SK-N-SH (cell line): ENCODE measurements at regions not wholly inside any gene's neighbourhood (a gene's known extent, or its start where the extent isn't known, plus 50 kb on each side); places are given as distances from the start of the nearest gene placed in this dataset.

Experiments used
- CTCF ChIA-PET: fragments of 300-600, 350-600 bp; formaldehyde crosslinking; extraction: SDS; loops from one replicate; lab custom pipeline; 2021; lab: Yijun Ruan, JAX
- POLR2A ChIA-PET: fragments of 350-600 bp; sonication (Branson Sonifier 250); formaldehyde crosslinking; extraction: SDS; loops from one replicate; lab custom pipeline; 2020; ENCODE audit warnings: antibody characterized with exemption, inconsistent platforms; lab: Yijun Ruan, JAX
- DNase-seq: peaks from one replicate; pipeline ENCODE4 v3.0.0; 2012
- H2AFZ ChIP-seq: fragments of 200-600 bp; sonication (generic); 2 replicates; pipeline ENCODE4 v1.8.1; 2016; ENCODE audit warnings: antibody characterized with exemption, mild to moderate bottlenecking, low read depth
- H3F3A ChIP-seq: fragments of 200-600 bp; sonication (generic); replicated peaks from 2 replicates; pipeline ENCODE3; 2016; ENCODE audit warnings: antibody characterized with exemption, mild to moderate bottlenecking; ENCODE audit not compliant: insufficient read depth
- H3K27ac ChIP-seq, 2 experiments: fragments of 200-500 bp in 1 of 2; fragments of 200-600 bp in 1 of 2; sonication (Bioruptor generic) in 1 of 2; sonication (generic), shearing (Covaris generic) in 1 of 2; 2 replicates each; pipeline versions ENCODE4 v1.5.1 to v1.6.1; 2014 to 2016; ENCODE audit warnings: low read depth in 2 of 2, inconsistent platforms in 1 of 2, low read length in 1 of 2, mild to moderate bottlenecking in 1 of 2, mixed read lengths in 1 of 2
- H3K27me3 ChIP-seq: fragments of 200-600 bp; sonication (generic), shearing (Covaris generic); 2 replicates; pipeline ENCODE4 v1.6.1; 2016; ENCODE audit warnings: mixed run types; ENCODE audit not compliant: insufficient read depth
- H3K36me3 ChIP-seq, 2 experiments: fragments of 200-500 bp in 1 of 2; fragments of 200-600 bp in 1 of 2; sonication (Bioruptor generic) in 1 of 2; sonication (generic) in 1 of 2; replicated peaks in 1 of 2; 2 replicates each; pipeline versions ENCODE3 to v1.5.1; 2014 to 2016; ENCODE audit warnings: low read length in 1 of 2, mild to moderate bottlenecking in 1 of 2; ENCODE audit not compliant: insufficient read depth in 2 of 2, control insufficient read depth in 1 of 2
- H3K4me1 ChIP-seq, 2 experiments: fragments of 200-500 bp in 1 of 2; fragments of 200-600 bp in 1 of 2; sonication (Bioruptor generic) in 1 of 2; sonication (generic), shearing (Covaris generic) in 1 of 2; 2 replicates each; pipeline versions ENCODE4 v1.5.1 to v1.6.1; 2014 to 2016; ENCODE audit warnings: low read depth in 1 of 2, low read length in 1 of 2, mixed run types in 1 of 2; ENCODE audit not compliant: insufficient read depth in 2 of 2, control insufficient read depth in 1 of 2
- H3K4me2 ChIP-seq: fragments of 200-600 bp; sonication (generic), shearing (Covaris generic); 2 replicates; pipeline ENCODE4 v1.6.1; 2017; ENCODE audit warnings: mixed run types
- H3K4me3 ChIP-seq, 2 experiments: fragments of 200-500 bp in 1 of 2; fragments of 200-600 bp in 1 of 2; sonication (Bioruptor generic) in 1 of 2; sonication (generic), shearing (Covaris generic) in 1 of 2; 2 replicates each; pipeline versions ENCODE4 v1.5.1 to v1.8.1; 2014 to 2016; ENCODE audit warnings: low read depth in 2 of 2, inconsistent platforms in 1 of 2, low read length in 1 of 2, mild to moderate bottlenecking in 1 of 2, mixed read lengths in 1 of 2, moderate library complexity in 1 of 2
- H3K79me2 ChIP-seq: fragments of 200-600 bp; sonication (generic); 2 replicates; pipeline ENCODE4 v1.8.1; 2017; ENCODE audit warnings: mild to moderate bottlenecking; ENCODE audit not compliant: insufficient read depth
- H3K9ac ChIP-seq: fragments of 200-600 bp; sonication (generic); 2 replicates; pipeline ENCODE4 v1.6.1; 2017; ENCODE audit warnings: mixed run types
- H3K9me2 ChIP-seq: fragments of 200-600 bp; sonication (generic); 2 replicates; pipeline ENCODE4 v1.6.1; 2017; ENCODE audit warnings: mixed run types
- H3K9me3 ChIP-seq: fragments of 200-600 bp; sonication (generic); 2 replicates; pipeline ENCODE4 v1.6.1; 2017; ENCODE audit warnings: mixed run types, mild to moderate bottlenecking, moderate library complexity
- H4K20me1 ChIP-seq: fragments of 200-600 bp; sonication (generic); 2 replicates; pipeline ENCODE4 v1.6.1; 2017; ENCODE audit warnings: mild to moderate bottlenecking, mixed run types; ENCODE audit not compliant: insufficient read depth
- EZH2phosphoT487 ChIP-seq: fragments of 200-600 bp; sonication (generic); IDR thresholded peaks from 2 replicates; pipeline ENCODE4 v1.6.1; 2017; ENCODE audit warnings: low read depth, mixed run types, mild to moderate bottlenecking, antibody characterized with exemption, moderate library complexity, borderline replicate concordance
- FOXM1 ChIP-seq: IDR thresholded peaks from 2 replicates; pipeline ENCODE4 v1.4.0; 2012; ENCODE audit warnings: low read depth, mild to moderate bottlenecking
- JUND ChIP-seq: IDR thresholded peaks from 2 replicates; pipeline ENCODE4 v1.4.0; 2012
- MEF2A ChIP-seq: IDR thresholded peaks from 2 replicates; pipeline ENCODE4 v1.4.0; 2012; ENCODE audit warnings: low read depth, borderline replicate concordance
- MXI1 ChIP-seq: IDR thresholded peaks from 2 replicates; pipeline ENCODE4 v1.6.1; 2012; ENCODE audit warnings: mild to moderate bottlenecking, low read depth, low read length, improper control_type of control experiment
- PBX3 ChIP-seq: IDR thresholded peaks from 2 replicates; pipeline ENCODE4; 2012
- POLR2AphosphoS5 ChIP-seq: IDR thresholded peaks from 2 replicates; pipeline ENCODE4 v1.6.1; 2012; ENCODE audit warnings: low read depth, low read length
- RXRA ChIP-seq: IDR thresholded peaks from 2 replicates; pipeline ENCODE4 v1.4.0; 2012; ENCODE audit warnings: low read depth, mild to moderate bottlenecking, borderline replicate concordance
- SIN3A ChIP-seq: IDR thresholded peaks from 2 replicates; pipeline ENCODE4 v1.6.1; 2012; ENCODE audit warnings: low read depth, mild to moderate bottlenecking, low read length, moderate library complexity, borderline replicate concordance
- TAF1 ChIP-seq: IDR thresholded peaks from 2 replicates; pipeline ENCODE4 v1.6.1; 2012; ENCODE audit warnings: low read depth, mild to moderate bottlenecking, low read length, moderate library complexity, borderline replicate concordance
- TCF12 ChIP-seq: IDR thresholded peaks from 2 replicates; pipeline ENCODE4 v1.4.0; 2012
- TEAD4 ChIP-seq: IDR thresholded peaks from 2 replicates; pipeline ENCODE4 v1.4.0; 2012; ENCODE audit warnings: mild to moderate bottlenecking, borderline replicate concordance; ENCODE audit not compliant: insufficient read depth
- WGBS: methylation state at CpG from one replicate; pipeline ENCODE4 v1.1.6; 2017; ENCODE audit warnings: low lambda C conversion rate; 5-methylcytosine and 5-hydroxymethylcytosine counted together
- TF ChIP-seq, protein P1 (sequence below): fragments of 150-350 bp; IDR thresholded peaks from 2 replicates; pipeline ENCODE4 v1.6.1; 2016; ENCODE audit warnings: mild to moderate bottlenecking, low read depth, low read length
- TF ChIP-seq, protein P2 (sequence below): IDR thresholded peaks from 2 replicates; pipeline ENCODE4 v1.4.0; 2012; ENCODE audit warnings: low read depth, borderline replicate concordance
- TF ChIP-seq, protein P3 (sequence below): IDR thresholded peaks from 2 replicates; pipeline ENCODE4 v1.4.0; 2012; ENCODE audit warnings: low read depth
- TF ChIP-seq, protein P4 (sequence below): fragments of 150-350 bp; IDR thresholded peaks from 2 replicates; pipeline ENCODE4 v1.6.1; 2017; ENCODE audit warnings: antibody characterized with exemption, low read length, low read depth, borderline replicate concordance

DNA sequence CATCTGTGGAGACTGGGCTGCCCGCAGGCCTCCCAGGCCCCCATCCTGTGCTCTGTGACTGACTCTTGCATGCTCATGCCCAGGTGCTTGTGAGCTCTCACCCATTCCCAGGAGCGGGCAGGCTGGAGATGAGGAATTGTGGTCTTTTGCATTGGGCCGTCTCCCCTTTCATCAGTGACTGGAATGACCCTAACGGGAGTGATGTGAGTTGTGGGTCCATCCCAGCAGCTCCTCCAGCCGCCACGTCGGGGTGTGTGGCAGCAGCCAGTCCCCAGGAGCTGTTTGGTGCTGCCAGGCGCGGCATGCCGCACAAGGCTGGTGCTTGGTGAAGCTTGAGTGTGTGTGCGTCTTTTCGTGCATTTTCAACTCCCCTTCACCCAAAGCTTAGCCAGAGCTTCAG, 164.2 kb downstream of the ACTR3B start (continued):
- TF ChIP-seq RXRA, result no peak
- TF ChIP-seq MEF2A, result no peak
- no peak for TF ChIP-seq PBX3

- DNase-seq, result peak; percentile 37
- Histone ChIP-seq H3K4me3 (no peak overlapping the region), H3K9ac (no peak overlapping the region), H3F3A (no peaks in the 10 kb centered on the region), H3K4me1 (peaks cover 0 to 12% of the 10 kb centered on the region in 2 experiments; a peak in 1 of 4 replicates), H3K4me2 (no peak overlapping the region), H3K9me3 (no peaks in the 10 kb centered on the region; the same call in 1 of the 2 replicates), H3K27ac (no peak overlapping the region), H3K9me2 (no peaks in the 10 kb centered on the region), H3K79me2 (no peaks in the 10 kb centered on the region), H3K36me3 (no peaks in the 10 kb centered on the region), H2AFZ (no peak overlapping the region), H3K27me3 (no peaks in the 10 kb centered on the region), H4K20me1 (no peaks in the 10 kb centered on the region)
- no peak for TF ChIP-seq SIN3A
- TF ChIP-seq MEF2A, result no peak
- TF ChIP-seq TCF12, result no peak
- TF ChIP-seq MXI1, result no peak
- TF ChIP-seq, protein P1, sequence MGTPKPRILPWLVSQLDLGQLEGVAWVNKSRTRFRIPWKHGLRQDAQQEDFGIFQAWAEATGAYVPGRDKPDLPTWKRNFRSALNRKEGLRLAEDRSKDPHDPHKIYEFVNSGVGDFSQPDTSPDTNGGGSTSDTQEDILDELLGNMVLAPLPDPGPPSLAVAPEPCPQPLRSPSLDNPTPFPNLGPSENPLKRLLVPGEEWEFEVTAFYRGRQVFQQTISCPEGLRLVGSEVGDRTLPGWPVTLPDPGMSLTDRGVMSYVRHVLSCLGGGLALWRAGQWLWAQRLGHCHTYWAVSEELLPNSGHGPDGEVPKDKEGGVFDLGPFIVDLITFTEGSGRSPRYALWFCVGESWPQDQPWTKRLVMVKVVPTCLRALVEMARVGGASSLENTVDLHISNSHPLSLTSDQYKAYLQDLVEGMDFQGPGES, result no peak
- no peak for TF ChIP-seq FOXM1
- TF ChIP-seq TEAD4, result no peak
- TF ChIP-seq POLR2AphosphoS5, result no peak
- TF ChIP-seq, protein P2, sequence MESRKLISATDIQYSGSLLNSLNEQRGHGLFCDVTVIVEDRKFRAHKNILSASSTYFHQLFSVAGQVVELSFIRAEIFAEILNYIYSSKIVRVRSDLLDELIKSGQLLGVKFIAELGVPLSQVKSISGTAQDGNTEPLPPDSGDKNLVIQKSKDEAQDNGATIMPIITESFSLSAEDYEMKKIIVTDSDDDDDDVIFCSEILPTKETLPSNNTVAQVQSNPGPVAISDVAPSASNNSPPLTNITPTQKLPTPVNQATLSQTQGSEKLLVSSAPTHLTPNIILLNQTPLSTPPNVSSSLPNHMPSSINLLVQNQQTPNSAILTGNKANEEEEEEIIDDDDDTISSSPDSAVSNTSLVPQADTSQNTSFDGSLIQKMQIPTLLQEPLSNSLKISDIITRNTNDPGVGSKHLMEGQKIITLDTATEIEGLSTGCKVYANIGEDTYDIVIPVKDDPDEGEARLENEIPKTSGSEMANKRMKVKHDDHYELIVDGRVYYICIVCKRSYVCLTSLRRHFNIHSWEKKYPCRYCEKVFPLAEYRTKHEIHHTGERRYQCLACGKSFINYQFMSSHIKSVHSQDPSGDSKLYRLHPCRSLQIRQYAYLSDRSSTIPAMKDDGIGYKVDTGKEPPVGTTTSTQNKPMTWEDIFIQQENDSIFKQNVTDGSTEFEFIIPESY, result no peak
- TF ChIP-seq, protein P3, sequence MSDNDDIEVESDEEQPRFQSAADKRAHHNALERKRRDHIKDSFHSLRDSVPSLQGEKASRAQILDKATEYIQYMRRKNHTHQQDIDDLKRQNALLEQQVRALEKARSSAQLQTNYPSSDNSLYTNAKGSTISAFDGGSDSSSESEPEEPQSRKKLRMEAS, result no peak
- TF ChIP-seq, protein P4, sequence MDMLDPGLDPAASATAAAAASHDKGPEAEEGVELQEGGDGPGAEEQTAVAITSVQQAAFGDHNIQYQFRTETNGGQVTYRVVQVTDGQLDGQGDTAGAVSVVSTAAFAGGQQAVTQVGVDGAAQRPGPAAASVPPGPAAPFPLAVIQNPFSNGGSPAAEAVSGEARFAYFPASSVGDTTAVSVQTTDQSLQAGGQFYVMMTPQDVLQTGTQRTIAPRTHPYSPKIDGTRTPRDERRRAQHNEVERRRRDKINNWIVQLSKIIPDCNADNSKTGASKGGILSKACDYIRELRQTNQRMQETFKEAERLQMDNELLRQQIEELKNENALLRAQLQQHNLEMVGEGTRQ, result no peak
- no peak for TF ChIP-seq TAF1
- no peak for TF ChIP-seq JUND
- no peak for TF ChIP-seq EZH2phosphoT487
- ChIA-PET POLR2A (no interaction called here), CTCF (interaction anchor here (0.6 to 1.6 kb wide), 5 partner anchors 11 to 1663 kb away, joined by 3 to 7 read pairs (median 3); no protein-coding TSS in a partner anchor)
- WGBS, result 51% methylated on average over 6 of the region's 6 CpGs
Observed at GRCh38 chr7:152924238-152924637, 164.7 kb downstream of the ACTR3B start.
